Stimulated activated CD8-positive, alpha-beta memory T cell treated with anti-CD3 and anti-CD28 coated beads, Interleukin-2, amount 100 ng/mL, for 1 hour (primary cell): ENCODE measurements at regions not wholly inside any gene's neighbourhood (a gene's known extent, or its start where the extent isn't known, plus 50 kb on each side); places are given as distances from the start of the nearest gene placed in this dataset.

Source experiments
- DNase-seq, 2 donors: peaks; one replicate each; pipeline ENCODE4 v3.0.0-alpha.2; 2020; ENCODE audit warnings: low read depth in 2 of 2

- DNase-seq = no peak
Observed at GRCh38 chr16:5379954-5380353, 282.4 kb upstream of the EEF2KMT start.

- DNase-seq = no peak
Observed at GRCh38 chr16:5378531-5378930, 280.9 kb upstream of the EEF2KMT start.

GRCh38 chr16:5377280-5377898 lies 279.8 kb upstream of the EEF2KMT start:
- no peak for DNase-seq

GRCh38 chr16:5374184-5374583 lies 276.6 kb upstream of the EEF2KMT start:
- no peak for DNase-seq

GRCh38 chr16:5367951-5368350 lies 270.4 kb upstream of the EEF2KMT start:
- no peak for DNase-seq

- no peak for DNase-seq
Observed at GRCh38 chr16:5366126-5366525, 268.5 kb upstream of the EEF2KMT start.

- DNase-seq = no peak
Observed at GRCh38 chr16:5364186-5364585, 266.6 kb upstream of the EEF2KMT start.

GRCh38 chr16:5361322-5361721 lies 263.7 kb upstream of the EEF2KMT start:
- DNase-seq = no peak

GRCh38 chr16:5354645-5355044 lies 257.1 kb upstream of the EEF2KMT start:
- DNase-seq = no peak

- DNase-seq = no peak
Observed at GRCh38 chr16:5349670-5350517, 252.3 kb upstream of the EEF2KMT start.

- DNase-seq = no peak
Observed at GRCh38 chr16:5349101-5349500, 251.5 kb upstream of the EEF2KMT start.

GRCh38 chr16:5347561-5347960 lies 250.0 kb upstream of the EEF2KMT start:
- DNase-seq = no peak

GRCh38 chr16:5336941-5337340 lies 239.3 kb upstream of the EEF2KMT start:
- DNase-seq = no peak

- no peak for DNase-seq
Observed at GRCh38 chr16:5333991-5334390, 236.4 kb upstream of the EEF2KMT start.

- DNase-seq = no peak
Observed at GRCh38 chr16:5333126-5333525, 235.5 kb upstream of the EEF2KMT start.

GRCh38 chr16:5330058-5330457 lies 232.5 kb upstream of the EEF2KMT start:
- DNase-seq = no peak

GRCh38 chr16:5328546-5328945 lies 231.0 kb upstream of the EEF2KMT start:
- no peak for DNase-seq

- DNase-seq = no peak
Observed at GRCh38 chr16:5326395-5326794, 228.8 kb upstream of the EEF2KMT start.

GRCh38 chr16:5325932-5326331 lies 228.3 kb upstream of the EEF2KMT start:
- DNase-seq = no peak

GRCh38 chr16:5323284-5324141 lies 225.9 kb upstream of the EEF2KMT start:
- DNase-seq = no peak

GRCh38 chr16:5321930-5322329 lies 224.3 kb upstream of the EEF2KMT start:
- no peak for DNase-seq

GRCh38 chr16:5319799-5320198 lies 222.2 kb upstream of the EEF2KMT start:
- DNase-seq = no peak
